ENCODE measurements at regions not wholly inside any gene's neighbourhood (a gene's known extent, or its start where the extent isn't known, plus 50 kb on each side); places are given as distances from the start of the nearest gene placed in this dataset.

DNA sequence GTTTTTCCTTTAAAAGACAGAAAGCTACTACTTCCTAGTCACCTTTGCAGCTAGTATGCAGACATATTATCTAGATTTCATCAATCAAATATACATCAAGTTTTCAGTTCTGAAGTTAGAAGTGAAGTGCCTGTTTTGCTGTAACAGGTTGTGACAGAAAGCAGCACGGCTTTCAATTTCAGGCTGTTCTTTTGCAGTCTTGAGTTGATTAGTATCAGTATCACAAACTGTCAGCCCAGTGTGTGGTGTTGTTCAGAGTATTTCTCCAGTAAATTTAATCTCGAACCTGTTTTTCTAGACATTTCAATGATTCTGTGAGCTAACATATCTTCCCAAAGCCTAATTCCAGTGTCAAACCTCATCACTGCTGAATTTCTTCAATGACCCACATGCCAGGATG is 1050.8 kb downstream of the DIPK2A start:
- no peak for TF ChIP-seq POLR2AphosphoS5 (IDR thresholded peaks at IDR 0.05; ENCODE audit: low read depth, low read length)
- no peak for TF ChIP-seq POLR2A (IDR thresholded peaks at IDR 0.05; ENCODE audit: low read depth, low read length)
- TF ChIP-seq TAF1 (IDR thresholded peaks at IDR 0.05; ENCODE audit: borderline replicate concordance, low read depth, low read length), result no peak
